SK-N-SH (cell line): ENCODE measurements at regions not wholly inside any gene's neighbourhood (a gene's known extent, or its start where the extent isn't known, plus 50 kb on each side); places are given as distances from the start of the nearest gene placed in this dataset.
A peak's percentile ranks its signal among the peaks of the same experiment; 100 is the strongest.

Experiments used
- CTCF ChIA-PET: fragments of 300-600, 350-600 bp; formaldehyde crosslinking; extraction: SDS; loops from one replicate; lab custom pipeline; 2021; lab: Yijun Ruan, JAX
- POLR2A ChIA-PET: fragments of 350-600 bp; sonication (Branson Sonifier 250); formaldehyde crosslinking; extraction: SDS; loops from one replicate; lab custom pipeline; 2020; ENCODE audit warnings: antibody characterized with exemption, inconsistent platforms; lab: Yijun Ruan, JAX
- DNase-seq: peaks from one replicate; pipeline ENCODE4 v3.0.0; 2012
- H2AFZ ChIP-seq: fragments of 200-600 bp; sonication (generic); 2 replicates; pipeline ENCODE4 v1.8.1; 2016; ENCODE audit warnings: antibody characterized with exemption, mild to moderate bottlenecking, low read depth
- H3F3A ChIP-seq: fragments of 200-600 bp; sonication (generic); replicated peaks from 2 replicates; pipeline ENCODE3; 2016; ENCODE audit warnings: antibody characterized with exemption, mild to moderate bottlenecking; ENCODE audit not compliant: insufficient read depth
- H3K27ac ChIP-seq, 2 experiments: fragments of 200-500 bp in 1 of 2; fragments of 200-600 bp in 1 of 2; sonication (Bioruptor generic) in 1 of 2; sonication (generic), shearing (Covaris generic) in 1 of 2; 2 replicates each; pipeline versions ENCODE4 v1.5.1 to v1.6.1; 2014 to 2016; ENCODE audit warnings: low read depth in 2 of 2, inconsistent platforms in 1 of 2, low read length in 1 of 2, mild to moderate bottlenecking in 1 of 2, mixed read lengths in 1 of 2
- H3K27me3 ChIP-seq: fragments of 200-600 bp; sonication (generic), shearing (Covaris generic); 2 replicates; pipeline ENCODE4 v1.6.1; 2016; ENCODE audit warnings: mixed run types; ENCODE audit not compliant: insufficient read depth
- H3K36me3 ChIP-seq, 2 experiments: fragments of 200-500 bp in 1 of 2; fragments of 200-600 bp in 1 of 2; sonication (Bioruptor generic) in 1 of 2; sonication (generic) in 1 of 2; replicated peaks in 1 of 2; 2 replicates each; pipeline versions ENCODE3 to v1.5.1; 2014 to 2016; ENCODE audit warnings: low read length in 1 of 2, mild to moderate bottlenecking in 1 of 2; ENCODE audit not compliant: insufficient read depth in 2 of 2, control insufficient read depth in 1 of 2
- H3K4me1 ChIP-seq, 2 experiments: fragments of 200-500 bp in 1 of 2; fragments of 200-600 bp in 1 of 2; sonication (Bioruptor generic) in 1 of 2; sonication (generic), shearing (Covaris generic) in 1 of 2; 2 replicates each; pipeline versions ENCODE4 v1.5.1 to v1.6.1; 2014 to 2016; ENCODE audit warnings: low read depth in 1 of 2, low read length in 1 of 2, mixed run types in 1 of 2; ENCODE audit not compliant: insufficient read depth in 2 of 2, control insufficient read depth in 1 of 2
- H3K4me2 ChIP-seq: fragments of 200-600 bp; sonication (generic), shearing (Covaris generic); 2 replicates; pipeline ENCODE4 v1.6.1; 2017; ENCODE audit warnings: mixed run types
- H3K4me3 ChIP-seq, 2 experiments: fragments of 200-500 bp in 1 of 2; fragments of 200-600 bp in 1 of 2; sonication (Bioruptor generic) in 1 of 2; sonication (generic), shearing (Covaris generic) in 1 of 2; 2 replicates each; pipeline versions ENCODE4 v1.5.1 to v1.8.1; 2014 to 2016; ENCODE audit warnings: low read depth in 2 of 2, inconsistent platforms in 1 of 2, low read length in 1 of 2, mild to moderate bottlenecking in 1 of 2, mixed read lengths in 1 of 2, moderate library complexity in 1 of 2
- H3K79me2 ChIP-seq: fragments of 200-600 bp; sonication (generic); 2 replicates; pipeline ENCODE4 v1.8.1; 2017; ENCODE audit warnings: mild to moderate bottlenecking; ENCODE audit not compliant: insufficient read depth
- H3K9ac ChIP-seq: fragments of 200-600 bp; sonication (generic); 2 replicates; pipeline ENCODE4 v1.6.1; 2017; ENCODE audit warnings: mixed run types
- H3K9me2 ChIP-seq: fragments of 200-600 bp; sonication (generic); 2 replicates; pipeline ENCODE4 v1.6.1; 2017; ENCODE audit warnings: mixed run types
- H3K9me3 ChIP-seq: fragments of 200-600 bp; sonication (generic); 2 replicates; pipeline ENCODE4 v1.6.1; 2017; ENCODE audit warnings: mixed run types, mild to moderate bottlenecking, moderate library complexity
- H4K20me1 ChIP-seq: fragments of 200-600 bp; sonication (generic); 2 replicates; pipeline ENCODE4 v1.6.1; 2017; ENCODE audit warnings: mild to moderate bottlenecking, mixed run types; ENCODE audit not compliant: insufficient read depth
- CHD2 ChIP-seq: fragments of 150-350 bp; IDR thresholded peaks from 2 replicates; pipeline ENCODE4 v1.6.1; 2018; ENCODE audit warnings: low read length; ENCODE audit not compliant: partially characterized antibody
- EP300 ChIP-seq, 2 experiments: IDR thresholded peaks; 2 replicates each; pipeline versions ENCODE4 v1.4.0 to v1.6.1; 2012; ENCODE audit warnings: borderline replicate concordance in 1 of 2, low read depth in 1 of 2, low read length in 1 of 2
- GATA2 ChIP-seq: sonication (generic); formaldehyde crosslinking; IDR thresholded peaks from 2 replicates; pipeline ENCODE4 v1.5.0; 2020; ENCODE audit warnings: mild to moderate bottlenecking, missing genetic modification reagents
- NRF1 ChIP-seq: IDR thresholded peaks from 2 replicates; pipeline ENCODE4 v1.6.1; 2012; ENCODE audit warnings: low read depth, mild to moderate bottlenecking, low read length
- POLR2AphosphoS5 ChIP-seq: IDR thresholded peaks from 2 replicates; pipeline ENCODE4 v1.6.1; 2012; ENCODE audit warnings: low read depth, low read length
- RCOR1 ChIP-seq: fragments of 150-350 bp; IDR thresholded peaks from 2 replicates; pipeline ENCODE4 v1.6.1; 2017; ENCODE audit warnings: antibody characterized with exemption, low read length
- SIN3A ChIP-seq: IDR thresholded peaks from 2 replicates; pipeline ENCODE4 v1.6.1; 2012; ENCODE audit warnings: low read depth, mild to moderate bottlenecking, low read length, moderate library complexity, borderline replicate concordance
- SMC3 ChIP-seq: IDR thresholded peaks from 2 replicates; pipeline ENCODE4 v1.6.1; 2012; ENCODE audit warnings: low read depth, low read length, improper control_type of control experiment
- WGBS: methylation state at CpG from one replicate; pipeline ENCODE4 v1.1.6; 2017; ENCODE audit warnings: low lambda C conversion rate; 5-methylcytosine and 5-hydroxymethylcytosine counted together

DNA sequence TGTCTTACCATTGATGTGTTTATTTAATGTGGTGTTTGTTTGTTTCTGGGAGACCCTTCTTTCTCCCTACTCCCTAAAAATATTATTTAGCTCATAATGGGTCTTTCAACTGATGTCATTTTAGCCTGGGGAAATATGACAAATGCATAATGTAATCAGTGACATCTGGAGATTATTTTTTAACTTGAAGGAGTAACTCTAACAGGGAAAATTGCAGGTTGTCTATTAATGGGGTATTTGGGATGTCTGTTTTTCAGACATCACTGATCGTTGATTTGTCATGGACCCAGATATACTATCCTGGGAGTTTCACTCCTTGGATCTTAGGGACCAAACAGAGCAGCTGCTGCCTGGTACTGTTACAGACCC lies 230.4 kb downstream of the LOXHD1 start:
- DNase-seq = peak; percentile 55
- TF ChIP-seq EP300 (IDR thresholded peaks at IDR 0.05; ENCODE audit: borderline replicate concordance in 1 of 2, low read depth in 1 of 2, low read length in 1 of 2) (peak in 1 of 2 experiments; percentile 68; a peak in 1 of 4 replicates), GATA2 (peak; percentile 22; the same call in 1 of the 2 replicates), CHD2 (peak; percentile 18), RCOR1 (peak; percentile 34; the same call in 1 of the 2 replicates), SMC3 (no peak), POLR2AphosphoS5 (no peak), NRF1 (no peak), SIN3A (no peak)
- Histone ChIP-seq H3K4me2 (no peak overlapping the region), H3K27me3 (no peaks in the 10 kb centered on the region), H3K9ac (no peak overlapping the region), H3K27ac (peak overlapping the region in 1 of 2 experiments; percentile 87; a peak in 2 of 4 replicates), H3K9me2 (no peaks in the 10 kb centered on the region), H3F3A (no peaks in the 10 kb centered on the region), H2AFZ (no peak overlapping the region), H3K36me3 (no peaks in the 10 kb centered on the region), H3K9me3 (no peaks in the 10 kb centered on the region), H3K79me2 (no peaks in the 10 kb centered on the region), H3K4me1 (peaks cover 0 to 48% of the 10 kb centered on the region in 2 experiments; a peak in 2 of 4 replicates), H4K20me1 (no peaks in the 10 kb centered on the region), H3K4me3 (no peak overlapping the region)
- ChIA-PET POLR2A (interaction anchor here (1.2 kb wide), 1 partner anchor 93 kb away, joined by 3 read pairs; a partner anchor contains a TSS), CTCF (interaction anchor here (0.6 to 1.4 kb wide), 3 partner anchors 9 to 90 kb away, joined by 3 to 4 read pairs (median 3); no protein-coding TSS in a partner anchor)
- 8% methylated on average over 1 of the region's 1 CpG for WGBS
